SK-N-SH (cell line): ENCODE measurements at regions not wholly inside any gene's neighbourhood (a gene's known extent, or its start where the extent isn't known, plus 50 kb on each side); places are given as distances from the start of the nearest gene placed in this dataset.

Experiments
- ELF1 ChIP-seq: IDR thresholded peaks from 2 replicates; pipeline ENCODE4 v1.4.0; 2012
- FOSL2 ChIP-seq: IDR thresholded peaks from 2 replicates; pipeline ENCODE4 v1.4.0; 2012; ENCODE audit warnings: low read depth, mild to moderate bottlenecking, moderate library complexity, borderline replicate concordance
- JUND ChIP-seq: IDR thresholded peaks from 2 replicates; pipeline ENCODE4 v1.4.0; 2012
- TAF1 ChIP-seq: IDR thresholded peaks from 2 replicates; pipeline ENCODE4 v1.6.1; 2012; ENCODE audit warnings: low read depth, mild to moderate bottlenecking, low read length, moderate library complexity, borderline replicate concordance
- TF ChIP-seq, protein P1 (sequence below): fragments of 200-600 bp; sonication (generic); IDR thresholded peaks from 2 replicates; pipeline ENCODE4 v1.6.1; 2017; ENCODE audit warnings: antibody characterized with exemption, mild to moderate bottlenecking, moderate library complexity

GRCh38 chr7:86454753-86455152, 189.0 kb upstream of the GRM3 start:
- TF ChIP-seq ELF1 (no peak), TAF1 (no peak), JUND (no peak), FOSL2 (no peak)
- TF ChIP-seq, protein P1, sequence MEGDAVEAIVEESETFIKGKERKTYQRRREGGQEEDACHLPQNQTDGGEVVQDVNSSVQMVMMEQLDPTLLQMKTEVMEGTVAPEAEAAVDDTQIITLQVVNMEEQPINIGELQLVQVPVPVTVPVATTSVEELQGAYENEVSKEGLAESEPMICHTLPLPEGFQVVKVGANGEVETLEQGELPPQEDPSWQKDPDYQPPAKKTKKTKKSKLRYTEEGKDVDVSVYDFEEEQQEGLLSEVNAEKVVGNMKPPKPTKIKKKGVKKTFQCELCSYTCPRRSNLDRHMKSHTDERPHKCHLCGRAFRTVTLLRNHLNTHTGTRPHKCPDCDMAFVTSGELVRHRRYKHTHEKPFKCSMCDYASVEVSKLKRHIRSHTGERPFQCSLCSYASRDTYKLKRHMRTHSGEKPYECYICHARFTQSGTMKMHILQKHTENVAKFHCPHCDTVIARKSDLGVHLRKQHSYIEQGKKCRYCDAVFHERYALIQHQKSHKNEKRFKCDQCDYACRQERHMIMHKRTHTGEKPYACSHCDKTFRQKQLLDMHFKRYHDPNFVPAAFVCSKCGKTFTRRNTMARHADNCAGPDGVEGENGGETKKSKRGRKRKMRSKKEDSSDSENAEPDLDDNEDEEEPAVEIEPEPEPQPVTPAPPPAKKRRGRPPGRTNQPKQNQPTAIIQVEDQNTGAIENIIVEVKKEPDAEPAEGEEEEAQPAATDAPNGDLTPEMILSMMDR: no peak
